ENCODE measurements at regions not wholly inside any gene's neighbourhood (a gene's known extent, or its start where the extent isn't known, plus 50 kb on each side); places are given as distances from the start of the nearest gene placed in this dataset.

- Mint-ChIP-seq H3K4me3 (ENCODE audit: unreplicated experiment) (no peak overlapping the region), H3K27me3 (ENCODE audit: insufficient read depth, unreplicated experiment) (no peaks in the 10 kb centered on the region), H3K4me1 (ENCODE audit: insufficient read depth, unreplicated experiment) (no peaks in the 10 kb centered on the region), H3K9me3 (ENCODE audit: unreplicated experiment) (no peaks in the 10 kb centered on the region), H3K27ac (ENCODE audit: low read depth, unreplicated experiment) (no peak overlapping the region), H3K36me3 (ENCODE audit: insufficient read depth, unreplicated experiment) (peaks cover 6% of the 10 kb centered on the region)
- ChIA-PET POLR2A (no interaction called here), CTCF (no interaction called here)
- TF ChIP-seq, protein P1, sequence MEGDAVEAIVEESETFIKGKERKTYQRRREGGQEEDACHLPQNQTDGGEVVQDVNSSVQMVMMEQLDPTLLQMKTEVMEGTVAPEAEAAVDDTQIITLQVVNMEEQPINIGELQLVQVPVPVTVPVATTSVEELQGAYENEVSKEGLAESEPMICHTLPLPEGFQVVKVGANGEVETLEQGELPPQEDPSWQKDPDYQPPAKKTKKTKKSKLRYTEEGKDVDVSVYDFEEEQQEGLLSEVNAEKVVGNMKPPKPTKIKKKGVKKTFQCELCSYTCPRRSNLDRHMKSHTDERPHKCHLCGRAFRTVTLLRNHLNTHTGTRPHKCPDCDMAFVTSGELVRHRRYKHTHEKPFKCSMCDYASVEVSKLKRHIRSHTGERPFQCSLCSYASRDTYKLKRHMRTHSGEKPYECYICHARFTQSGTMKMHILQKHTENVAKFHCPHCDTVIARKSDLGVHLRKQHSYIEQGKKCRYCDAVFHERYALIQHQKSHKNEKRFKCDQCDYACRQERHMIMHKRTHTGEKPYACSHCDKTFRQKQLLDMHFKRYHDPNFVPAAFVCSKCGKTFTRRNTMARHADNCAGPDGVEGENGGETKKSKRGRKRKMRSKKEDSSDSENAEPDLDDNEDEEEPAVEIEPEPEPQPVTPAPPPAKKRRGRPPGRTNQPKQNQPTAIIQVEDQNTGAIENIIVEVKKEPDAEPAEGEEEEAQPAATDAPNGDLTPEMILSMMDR (IDR thresholded peaks at IDR 0.05; ENCODE audit: unreplicated experiment) = no peak
- BruUV-seq (replicated peaks) = no TSS peak
- DNase-seq (ENCODE audit: unreplicated experiment) = no peak
- intact Hi-C loops (cut with micrococcal nuclease) = no loop called here
These were observed 59.9 kb upstream of the IRX4 start for GRCh38 chr5:1942630-1943029.

GRCh38 chr5:1942158-1942557, 59.4 kb upstream of the IRX4 start:
- ChIA-PET POLR2A (no interaction called here), CTCF (no interaction called here)
- intact Hi-C loops (cut with micrococcal nuclease) = no loop called here
- Mint-ChIP-seq H3K9me3 (ENCODE audit: unreplicated experiment) (no peaks in the 10 kb centered on the region), H3K27me3 (ENCODE audit: insufficient read depth, unreplicated experiment) (no peaks in the 10 kb centered on the region), H3K36me3 (ENCODE audit: insufficient read depth, unreplicated experiment) (peaks cover 6% of the 10 kb centered on the region), H3K4me3 (ENCODE audit: unreplicated experiment) (no peak overlapping the region), H3K4me1 (ENCODE audit: insufficient read depth, unreplicated experiment) (peaks cover 2% of the 10 kb centered on the region), H3K27ac (ENCODE audit: low read depth, unreplicated experiment) (no peak overlapping the region)
- TF ChIP-seq, protein P1 (IDR thresholded peaks at IDR 0.05; ENCODE audit: unreplicated experiment) = no peak
- no peak for DNase-seq (ENCODE audit: unreplicated experiment)
- BruUV-seq (replicated peaks) = no TSS peak

DNA sequence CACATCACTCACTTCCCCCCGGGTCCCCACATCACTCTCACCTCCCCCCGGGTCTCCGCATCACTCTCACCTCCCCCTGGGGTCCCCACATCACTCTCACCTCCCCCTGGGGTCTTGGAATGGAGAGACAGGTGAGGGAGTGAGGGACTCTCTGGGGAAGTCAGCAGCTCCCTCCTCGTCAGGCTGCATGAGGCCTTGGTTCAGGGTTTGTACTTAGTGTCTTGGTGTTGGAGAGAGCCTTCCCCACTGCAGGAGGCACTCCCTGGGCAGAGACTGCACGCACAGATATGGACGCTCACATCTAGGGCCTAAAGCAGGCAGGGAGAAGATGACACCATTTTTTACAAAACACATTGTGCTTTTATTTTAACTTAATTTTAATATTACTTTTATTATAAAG, 56.5 kb upstream of the IRX4 start:
- intact Hi-C loops (cut with micrococcal nuclease) = loop anchor here (10.0 kb wide), 1 partner anchor 96 kb away; no protein-coding TSS in a partner anchor
- Mint-ChIP-seq H3K36me3 (ENCODE audit: insufficient read depth, unreplicated experiment) (peaks cover 20% of the 10 kb centered on the region), H3K9me3 (ENCODE audit: unreplicated experiment) (no peaks in the 10 kb centered on the region), H3K4me3 (ENCODE audit: unreplicated experiment) (no peak overlapping the region), H3K27ac (ENCODE audit: low read depth, unreplicated experiment) (peak overlapping the region; percentile 42), H3K27me3 (ENCODE audit: insufficient read depth, unreplicated experiment) (no peaks in the 10 kb centered on the region), H3K4me1 (ENCODE audit: insufficient read depth, unreplicated experiment) (peaks cover 20% of the 10 kb centered on the region)
- ChIA-PET CTCF (interaction anchor here (0.6 kb wide), 1 partner anchor 34 kb away, joined by 3 read pairs; no protein-coding TSS in a partner anchor), POLR2A (interaction anchor here (5.0 kb wide), 1 partner anchor 9 kb away, joined by 58 read pairs; no protein-coding TSS in a partner anchor)
- DNase-seq (ENCODE audit: unreplicated experiment) = no peak
- TF ChIP-seq, protein P1 (IDR thresholded peaks at IDR 0.05; ENCODE audit: unreplicated experiment) = no peak
- BruUV-seq (replicated peaks) = no TSS peak

GRCh38 chr5:1938310-1939000, 55.7 kb upstream of the IRX4 start:
- POLR2A ChIA-PET = interaction anchor here (0.8 to 5.0 kb wide), 4 partner anchors 10 to 138 kb away, joined by 3 to 59 read pairs (median 30); no protein-coding TSS in a partner anchor
- no TSS peak for BruUV-seq (replicated peaks)
- H3K27ac Mint-ChIP-seq (ENCODE audit: low read depth, unreplicated experiment) = peak overlapping the region; percentile 42
- CTCF ChIA-PET = interaction anchor here (0.6 kb wide), 1 partner anchor 9 kb away, joined by 3 read pairs; no protein-coding TSS in a partner anchor
- DNase-seq (ENCODE audit: unreplicated experiment) = no peak
- peaks cover 20% of the 10 kb centered on the region for H3K4me1 Mint-ChIP-seq (ENCODE audit: insufficient read depth, unreplicated experiment)
- TF ChIP-seq, protein P1 (IDR thresholded peaks at IDR 0.05; ENCODE audit: unreplicated experiment) = no peak
- H3K27me3 Mint-ChIP-seq (ENCODE audit: insufficient read depth, unreplicated experiment) = no peaks in the 10 kb centered on the region
- no peaks in the 10 kb centered on the region for H3K9me3 Mint-ChIP-seq (ENCODE audit: unreplicated experiment)
- H3K4me3 Mint-ChIP-seq (ENCODE audit: unreplicated experiment) = no peak overlapping the region
- H3K36me3 Mint-ChIP-seq (ENCODE audit: insufficient read depth, unreplicated experiment) = peaks cover 24% of the 10 kb centered on the region
- intact Hi-C loops (cut with micrococcal nuclease) = loop anchor here (10.0 kb wide), 1 partner anchor 96 kb away; no protein-coding TSS in a partner anchor

Data from MCF 10A (cell line).